ENCODE measurements at regions not wholly inside any gene's neighbourhood (a gene's known extent, or its start where the extent isn't known, plus 50 kb on each side); places are given as distances from the start of the nearest gene placed in this dataset.

- no peak for DNase-seq (ENCODE audit: low read depth)
Observed at GRCh38 chr2:59012234-59012633, 771.1 kb upstream of the FANCL start.

GRCh38 chr2:59008950-59009349, 767.8 kb upstream of the FANCL start:
- DNase-seq (ENCODE audit: low read depth) = no peak

- DNase-seq (ENCODE audit: low read depth) = no peak
Observed at GRCh38 chr2:59005836-59006615, 764.9 kb upstream of the FANCL start.

- no peak for DNase-seq (ENCODE audit: low read depth)
Observed at GRCh38 chr2:59004621-59005020, 763.5 kb upstream of the FANCL start.

- DNase-seq (ENCODE audit: low read depth) = no peak
Observed at GRCh38 chr2:59000796-59001195, 759.7 kb upstream of the FANCL start.

GRCh38 chr2:58992062-58992706, 751.1 kb upstream of the FANCL start:
- DNase-seq (ENCODE audit: low read depth) = no peak

- DNase-seq (ENCODE audit: low read depth) = no peak
Observed at GRCh38 chr2:58991357-58991756, 750.2 kb upstream of the FANCL start.

- no peak for DNase-seq (ENCODE audit: low read depth)
Observed at GRCh38 chr2:58985541-58985940, 744.4 kb upstream of the FANCL start.

- no peak for DNase-seq (ENCODE audit: low read depth)
Observed at GRCh38 chr2:58984731-58985130, 743.6 kb upstream of the FANCL start.

GRCh38 chr2:58983111-58983510, 742.0 kb upstream of the FANCL start:
- no peak for DNase-seq (ENCODE audit: low read depth)

GRCh38 chr2:58981237-58981636, 740.1 kb upstream of the FANCL start:
- DNase-seq (ENCODE audit: low read depth) = no peak

GRCh38 chr2:58976375-58977071, 735.4 kb upstream of the FANCL start:
- DNase-seq (ENCODE audit: low read depth) = no peak

- DNase-seq (ENCODE audit: low read depth) = no peak
Observed at GRCh38 chr2:58974881-58975280, 733.8 kb upstream of the FANCL start.

- DNase-seq (ENCODE audit: low read depth) = no peak
Observed at GRCh38 chr2:58974426-58974825, 733.3 kb upstream of the FANCL start.

- no peak for DNase-seq (ENCODE audit: low read depth)
Observed at GRCh38 chr2:58973811-58974281, 732.7 kb upstream of the FANCL start.

- no peak for DNase-seq (ENCODE audit: low read depth)
Observed at GRCh38 chr2:58972737-58973136, 731.6 kb upstream of the FANCL start.

- no peak for DNase-seq (ENCODE audit: low read depth)
Observed at GRCh38 chr2:58971511-58972360, 730.6 kb upstream of the FANCL start.

GRCh38 chr2:58970365-58970764, 729.2 kb upstream of the FANCL start:
- no peak for DNase-seq (ENCODE audit: low read depth)

GRCh38 chr2:58968885-58969284, 727.8 kb upstream of the FANCL start:
- DNase-seq (ENCODE audit: low read depth) = no peak

- no peak for DNase-seq (ENCODE audit: low read depth)
Observed at GRCh38 chr2:58967736-58968135, 726.6 kb upstream of the FANCL start.

GRCh38 chr2:58965602-58966001, 724.5 kb upstream of the FANCL start:
- DNase-seq (ENCODE audit: low read depth) = no peak

GRCh38 chr2:58959996-58960395, 718.9 kb upstream of the FANCL start:
- DNase-seq (ENCODE audit: low read depth) = no peak
